GM21423 (cell line): ENCODE measurements at regions not wholly inside any gene's neighbourhood (a gene's known extent, or its start where the extent isn't known, plus 50 kb on each side); places are given as distances from the start of the nearest gene placed in this dataset.
"Not testable (repeated sequence)": the region's sequence is repeated elsewhere in the genome, so short reads cannot be mapped to it uniquely, and the experiment has no call there.

Experiments used
- ATAC-seq: cut with Tn5 transposase; IDR thresholded peaks from one replicate; pipeline ENCODE4 v1.9.1; 2021; ENCODE audit warnings: mild to moderate bottlenecking, moderate library complexity; ENCODE audit not compliant: unreplicated experiment

DNA sequence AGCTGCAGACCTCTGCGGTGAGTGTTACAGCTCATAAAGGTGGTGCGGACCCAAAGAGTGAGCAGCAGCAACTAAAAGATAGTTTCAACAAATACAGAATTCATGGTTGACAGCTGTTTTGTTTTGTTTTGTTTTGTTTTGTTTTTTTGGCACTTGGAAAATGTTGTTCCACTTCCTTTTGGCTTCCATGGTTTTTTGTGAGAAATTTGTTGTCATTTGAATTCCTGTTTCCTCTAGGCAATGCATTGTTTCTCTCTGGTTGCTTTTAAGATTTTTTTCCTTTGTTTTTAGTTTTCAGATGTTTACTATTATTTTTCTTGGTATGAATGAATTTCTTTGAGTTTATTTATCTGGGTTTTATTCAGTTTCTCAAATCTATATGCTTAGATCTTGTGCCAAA lies 229.4 kb downstream of the MID1IP1 start:
- ATAC-seq: no peak

DNA sequence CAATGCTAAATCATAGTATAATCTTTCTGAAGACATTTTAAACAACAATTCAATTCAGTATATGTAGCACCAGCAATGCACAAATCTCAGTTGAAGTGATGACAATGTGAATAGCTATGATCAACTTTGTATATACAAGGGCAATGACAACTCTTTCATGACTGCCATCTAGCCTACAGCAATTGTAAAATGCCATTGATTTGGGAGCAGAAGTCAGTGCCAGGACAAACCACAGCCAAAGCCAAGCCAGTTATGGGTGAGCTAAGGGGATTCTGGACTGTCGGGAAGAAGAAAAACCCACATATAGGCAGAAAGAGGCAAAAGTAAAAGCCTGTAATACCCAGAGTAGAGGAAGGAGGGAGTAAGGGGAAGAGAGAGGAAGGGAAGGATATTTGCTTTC lies 238.6 kb downstream of the MID1IP1 start:
- no peak for ATAC-seq

DNA sequence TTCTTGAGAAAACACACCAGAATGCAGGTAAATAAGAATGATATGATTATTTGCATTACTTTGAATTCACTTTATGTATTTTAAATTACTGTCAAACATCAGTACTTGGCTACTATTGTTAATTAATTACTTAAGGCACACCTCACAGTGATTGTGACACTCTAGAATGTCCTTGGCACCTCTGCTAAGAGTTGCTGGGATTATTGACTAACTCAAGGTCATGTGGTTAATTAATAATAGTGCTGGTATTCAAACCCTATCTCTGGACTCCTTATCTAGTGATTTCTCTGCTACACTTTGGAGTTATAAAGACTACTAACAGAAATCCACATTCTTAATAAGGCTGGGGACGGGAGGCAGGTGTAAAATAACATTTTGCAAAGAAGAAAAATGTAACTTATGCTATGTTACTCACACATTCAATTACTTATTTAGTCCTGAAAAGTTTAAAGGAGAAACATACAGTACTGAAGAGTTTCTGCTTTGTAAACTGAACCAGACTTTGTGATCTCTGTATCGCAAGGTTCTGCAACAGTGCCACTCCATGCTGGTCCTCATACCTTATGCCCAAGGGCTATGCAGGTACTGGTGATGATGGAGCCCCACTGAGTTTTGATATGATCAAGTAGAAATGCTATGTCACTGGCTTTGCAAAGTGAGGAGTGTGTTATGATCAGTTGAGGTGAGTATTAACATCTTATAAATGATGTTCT lies 242.7 kb downstream of the MID1IP1 start:
- no peak for ATAC-seq

DNA sequence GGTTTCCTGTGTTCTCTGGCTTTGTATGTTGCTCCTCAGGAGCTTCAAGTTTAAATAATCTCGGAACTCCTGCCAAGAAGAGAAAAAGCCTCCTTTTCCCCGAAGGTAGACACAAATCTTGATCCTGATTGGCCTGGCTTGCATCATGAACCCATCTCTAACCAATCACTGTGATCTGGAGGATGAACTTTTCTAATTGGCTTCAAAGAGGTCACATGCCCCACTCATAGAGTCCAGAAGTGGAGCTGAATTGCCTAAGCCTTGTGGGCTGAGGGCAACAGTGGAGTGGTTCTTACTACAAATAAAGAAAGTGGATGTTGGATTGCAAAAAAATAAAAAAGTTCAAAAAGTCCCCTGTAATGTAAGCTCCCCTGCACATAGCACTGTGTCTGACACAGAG lies 245.9 kb downstream of the MID1IP1 start:
- ATAC-seq: no peak

DNA sequence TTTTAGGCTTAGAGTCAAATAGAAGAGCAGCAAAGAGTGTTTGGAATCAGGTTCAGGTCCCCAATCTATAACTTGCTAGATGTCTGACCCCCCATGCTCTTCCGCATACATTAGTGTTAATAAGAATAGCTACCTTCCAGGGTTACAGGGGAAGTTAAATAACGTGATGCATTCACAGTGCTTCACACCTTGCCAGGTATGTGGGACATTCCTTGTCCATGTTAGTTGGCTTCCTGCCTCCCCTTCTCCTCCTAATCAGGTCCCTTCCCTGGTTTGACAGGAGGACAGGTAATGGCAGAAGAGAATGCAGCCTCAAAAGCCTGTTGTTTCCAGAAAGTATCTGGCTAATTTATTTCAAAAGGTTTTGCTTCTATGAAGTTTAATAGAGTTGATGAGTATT lies 248.7 kb downstream of the MID1IP1 start:
- no peak for ATAC-seq

DNA sequence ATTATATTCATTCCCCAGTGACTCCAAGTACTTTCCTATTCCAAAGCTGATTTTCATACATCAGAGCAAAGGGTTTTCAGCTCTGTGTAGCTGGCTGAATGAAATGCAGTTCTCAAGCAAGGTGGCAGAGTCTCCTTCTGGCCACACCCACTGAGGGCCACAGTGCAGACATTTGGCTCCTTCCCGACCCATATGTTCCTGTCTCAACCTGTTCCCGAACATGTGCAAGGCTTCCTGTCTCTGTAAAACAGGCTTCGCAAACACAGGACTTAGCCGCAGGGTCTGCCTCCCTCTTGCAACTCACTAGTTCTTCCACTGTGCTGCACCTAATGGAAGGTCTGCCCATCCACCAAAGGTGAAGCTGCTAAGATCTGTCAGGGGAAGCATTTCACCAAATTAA lies 249.2 kb downstream of the MID1IP1 start:
- no peak for ATAC-seq

DNA sequence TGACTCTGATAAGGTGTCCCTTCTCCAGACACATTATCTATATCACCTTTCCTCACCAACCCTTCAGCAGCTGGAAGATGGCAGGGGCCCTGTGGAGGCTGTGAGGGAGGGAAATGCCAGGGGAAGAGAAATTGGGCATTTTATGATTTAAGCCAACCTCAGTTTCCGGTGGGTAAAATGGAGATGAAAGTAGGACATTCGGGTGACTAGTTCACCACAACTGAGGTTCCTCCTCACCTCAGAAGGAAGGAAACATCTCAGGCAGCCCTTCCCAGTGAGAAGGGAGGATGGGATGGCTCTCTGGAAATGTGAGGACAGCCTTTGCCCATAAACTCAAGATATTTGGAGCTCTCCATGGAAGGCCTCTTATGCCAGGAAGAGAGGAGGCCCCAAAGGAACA lies 251.5 kb downstream of the MID1IP1 start:
- no peak for ATAC-seq

DNA sequence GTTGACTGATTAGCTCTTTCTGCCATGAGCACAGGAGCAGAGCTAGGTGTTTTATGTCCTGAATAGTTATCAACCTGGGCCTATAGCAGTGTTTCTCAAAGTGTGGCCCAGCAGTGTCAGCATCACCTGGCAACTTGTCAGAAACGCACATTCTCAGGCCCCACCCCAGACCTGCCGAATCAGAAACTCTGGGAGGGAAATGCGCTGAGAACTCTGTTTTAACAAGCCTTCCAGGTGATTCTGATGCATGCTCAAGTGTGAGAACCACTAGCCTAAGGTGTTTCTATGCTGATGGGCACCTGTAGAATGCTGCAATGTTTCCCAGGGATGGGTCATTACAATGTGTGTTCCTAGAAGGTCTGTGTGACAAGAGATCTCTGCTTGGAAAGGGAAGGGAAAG lies 257.5 kb downstream of the MID1IP1 start:
- ATAC-seq: no peak

DNA sequence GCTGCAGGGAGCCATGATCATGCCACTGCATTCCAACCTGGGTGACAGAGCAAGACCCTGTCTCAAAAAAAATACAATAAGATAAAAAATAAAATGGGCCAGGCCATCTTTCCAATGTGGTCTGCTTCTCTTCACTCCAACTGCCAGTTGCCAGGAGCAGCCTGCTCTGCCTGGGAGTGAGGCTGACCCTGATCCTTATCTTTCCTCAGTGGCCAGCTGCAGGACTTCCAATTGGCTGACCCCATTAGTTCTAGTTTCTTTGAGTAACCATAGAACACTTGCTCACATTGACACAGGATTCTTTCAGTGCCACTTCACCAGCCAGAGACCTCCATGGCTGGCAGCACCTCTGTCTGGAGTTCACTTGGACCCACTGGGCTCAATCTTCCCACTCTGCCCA lies 258.6 kb downstream of the MID1IP1 start:
- no peak for ATAC-seq

DNA sequence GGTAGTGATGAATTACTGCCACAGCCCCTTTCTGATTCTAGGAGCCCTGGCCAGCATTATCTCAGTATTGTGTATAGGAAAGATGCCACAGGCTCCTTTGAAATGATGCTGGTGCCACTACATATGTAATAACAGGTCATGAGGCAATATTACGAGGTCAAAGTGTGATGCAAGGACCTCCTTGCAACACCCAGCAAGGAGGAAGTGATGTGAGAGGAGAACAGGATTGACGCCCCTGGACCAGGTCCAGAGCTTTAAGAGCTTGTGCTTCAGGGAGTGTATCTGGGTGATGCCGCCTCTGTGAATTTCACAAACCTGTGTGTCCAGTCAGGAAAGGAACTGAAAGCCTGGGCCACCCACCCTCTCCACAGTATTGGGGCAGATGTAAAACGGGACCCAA lies 261.8 kb downstream of the MID1IP1 start:
- no peak for ATAC-seq

DNA sequence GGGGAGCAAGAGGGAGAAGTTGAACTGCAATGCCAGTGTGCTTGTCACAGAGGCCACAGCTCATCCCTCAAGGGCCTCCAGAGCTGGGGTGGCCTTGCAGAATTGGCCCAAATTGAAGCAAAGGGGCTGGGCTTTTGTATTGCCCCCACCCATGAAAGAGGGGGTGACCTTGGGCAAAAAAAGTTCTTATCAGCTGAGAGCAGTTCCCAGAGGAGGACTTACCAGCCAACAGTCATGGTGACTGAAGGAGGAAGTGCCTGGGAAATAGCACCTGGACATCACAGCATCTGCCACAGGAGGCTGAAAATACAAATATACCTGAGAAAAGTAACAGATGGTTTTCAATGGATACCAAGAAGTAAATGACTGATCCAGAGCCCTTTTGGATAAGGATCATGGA lies 262.4 kb downstream of the MID1IP1 start:
- ATAC-seq: no peak

DNA sequence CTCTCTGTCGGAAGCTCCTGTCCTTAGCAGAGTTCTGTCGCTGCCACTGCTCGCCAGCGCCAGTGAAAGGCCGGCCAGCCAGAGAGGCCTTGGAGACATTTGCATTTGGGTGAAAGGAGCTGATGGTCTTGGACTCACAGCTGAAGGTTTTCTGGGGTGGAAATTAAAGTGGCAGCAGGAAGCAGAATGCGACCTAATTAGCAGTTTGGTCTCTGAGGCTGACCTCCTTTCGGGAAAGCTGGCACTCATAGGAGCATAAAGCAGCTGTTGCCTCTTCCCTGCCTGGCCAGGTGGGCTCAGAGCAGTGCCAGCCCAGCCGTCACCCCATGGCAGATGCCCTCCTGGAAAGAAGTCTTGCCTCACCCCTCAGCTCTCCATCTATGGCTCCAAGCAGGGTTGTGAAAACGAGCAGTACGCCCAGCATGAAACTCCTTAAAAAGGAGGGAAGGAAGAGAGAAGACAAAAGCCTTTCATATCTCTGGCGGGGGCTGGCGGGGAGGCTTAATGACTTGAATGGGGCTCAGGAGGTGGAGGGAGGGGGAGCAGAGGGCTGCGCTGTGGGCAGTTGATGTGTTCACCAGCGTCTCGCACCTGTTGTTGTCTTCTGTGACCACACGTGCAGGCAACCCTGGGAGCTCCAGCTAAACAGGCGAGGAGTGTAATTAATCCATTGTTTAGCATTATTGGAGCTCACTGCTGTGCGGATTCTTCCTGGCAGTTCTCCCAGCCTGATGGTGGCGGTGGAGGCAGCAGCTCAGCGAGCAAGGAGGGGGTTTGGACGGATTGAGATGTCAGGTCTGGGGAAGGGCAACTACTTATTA lies 264.0 kb downstream of the MID1IP1 start:
- no peak for ATAC-seq

DNA sequence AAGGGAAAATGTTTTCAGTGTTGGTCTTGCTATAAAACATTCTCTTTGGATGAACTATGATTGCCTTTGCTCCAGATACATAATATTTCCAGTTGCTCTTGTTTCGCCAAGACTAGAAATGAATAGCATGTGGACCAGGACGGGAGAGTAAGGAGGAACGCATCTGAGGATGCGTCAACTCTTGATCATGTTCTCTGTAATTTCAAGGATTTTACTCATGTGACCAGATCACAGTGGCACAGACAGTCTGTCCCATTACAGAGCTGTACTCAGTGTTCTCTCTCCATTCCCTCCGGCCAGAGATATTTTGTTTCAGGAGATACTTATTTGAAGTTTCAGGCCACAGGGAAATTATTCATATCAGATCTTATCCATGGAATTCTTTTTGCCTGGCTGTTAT lies 266.6 kb downstream of the MID1IP1 start:
- no peak for ATAC-seq

DNA sequence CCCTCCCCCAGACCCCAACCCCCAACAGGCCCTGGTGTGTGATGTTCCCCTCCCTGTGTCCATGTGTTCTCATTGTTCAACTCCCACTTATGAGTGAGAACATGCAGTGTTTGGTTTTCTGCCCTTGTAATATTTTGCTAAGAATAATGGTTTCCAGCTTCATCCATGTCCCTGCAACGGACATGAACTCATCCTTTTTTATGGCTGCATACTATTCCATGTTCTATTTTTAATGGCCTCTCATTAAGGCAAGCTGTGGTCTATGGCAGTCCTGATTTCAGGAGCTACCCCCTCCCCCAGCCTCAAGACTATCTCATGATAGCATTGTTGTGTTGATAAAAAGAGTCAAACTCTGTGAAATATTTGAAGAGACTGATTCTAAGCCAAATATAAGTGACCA lies 267.4 kb downstream of the MID1IP1 start:
- ATAC-seq: not testable (repeated sequence)

DNA sequence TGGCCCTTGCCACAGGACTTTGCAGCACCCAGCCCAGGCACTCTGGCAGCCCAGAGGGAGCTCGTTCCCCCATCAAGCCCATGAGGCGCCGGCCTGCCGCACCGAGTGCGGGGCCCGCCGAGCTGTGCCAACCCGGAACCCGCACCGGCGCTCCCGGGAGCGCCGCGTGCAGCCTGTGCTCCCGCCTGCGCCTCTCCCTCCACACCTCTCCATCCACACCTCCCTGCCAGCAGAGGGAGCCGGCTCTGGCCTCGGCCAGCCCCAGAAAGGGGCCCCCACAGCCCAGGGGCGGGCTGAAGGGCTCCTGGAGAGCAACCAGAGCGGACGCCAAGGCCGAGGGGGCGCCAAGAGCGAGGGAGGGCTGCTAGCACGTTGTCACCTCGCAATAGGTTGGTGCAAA lies 268.8 kb downstream of the MID1IP1 start:
- no peak for ATAC-seq

DNA sequence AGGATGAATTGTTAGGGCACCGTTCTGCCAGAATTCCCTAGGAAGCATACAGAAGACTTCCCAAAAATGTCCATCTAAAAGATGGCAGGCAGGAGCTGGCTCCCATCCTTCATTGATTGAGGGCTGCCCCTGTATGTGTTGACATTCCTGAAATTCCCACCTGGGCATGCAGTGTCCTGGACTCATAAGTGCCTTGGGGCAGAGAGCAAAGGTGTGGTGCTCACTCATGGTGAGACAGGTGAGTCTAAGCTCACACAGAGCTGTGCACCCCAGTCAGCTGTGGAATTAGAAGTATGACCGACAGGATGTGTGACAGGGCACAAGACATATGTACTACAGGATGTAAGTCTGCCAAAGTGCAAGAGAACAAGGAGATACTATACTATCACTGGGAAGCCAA lies 271.9 kb downstream of the MID1IP1 start:
- ATAC-seq: no peak

DNA sequence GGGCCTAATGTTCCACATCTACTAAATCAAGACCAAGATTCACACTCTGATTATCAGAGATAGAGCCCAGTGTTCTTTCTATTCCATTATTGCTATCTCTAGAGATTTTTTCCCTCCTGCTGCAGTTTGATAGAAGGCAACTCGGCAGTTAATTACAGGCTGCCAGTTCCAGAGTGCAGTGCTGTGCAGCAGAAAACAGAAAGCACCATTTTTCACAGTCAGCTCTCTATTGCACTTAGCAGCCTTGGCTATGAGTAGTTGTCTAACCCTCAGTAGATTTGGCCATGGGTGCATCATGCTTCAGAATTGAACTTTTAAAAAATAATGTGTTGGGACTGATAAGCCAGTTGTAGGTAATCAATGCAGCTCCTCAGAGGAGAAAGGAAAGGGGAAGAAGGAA lies 295.3 kb downstream of the MID1IP1 start:
- no peak for ATAC-seq

DNA sequence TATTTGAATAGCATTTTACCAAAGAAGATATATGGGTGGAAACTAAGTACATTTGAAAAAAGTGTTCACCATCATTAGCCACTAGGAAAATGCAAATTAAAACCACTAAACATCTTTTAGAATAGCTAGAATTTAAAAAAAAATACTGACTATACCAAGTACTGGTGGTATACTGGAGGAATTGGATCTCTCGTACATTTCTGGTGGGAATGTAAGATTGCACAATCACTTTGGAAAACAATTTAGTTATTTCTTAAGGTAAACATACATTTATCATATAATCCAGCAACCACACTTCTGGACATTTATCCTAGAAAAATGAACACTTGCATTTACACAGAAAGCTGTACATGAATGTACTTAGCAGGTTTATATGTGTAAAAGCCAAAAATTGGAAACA lies 303.5 kb downstream of the MID1IP1 start:
- ATAC-seq: no peak

DNA sequence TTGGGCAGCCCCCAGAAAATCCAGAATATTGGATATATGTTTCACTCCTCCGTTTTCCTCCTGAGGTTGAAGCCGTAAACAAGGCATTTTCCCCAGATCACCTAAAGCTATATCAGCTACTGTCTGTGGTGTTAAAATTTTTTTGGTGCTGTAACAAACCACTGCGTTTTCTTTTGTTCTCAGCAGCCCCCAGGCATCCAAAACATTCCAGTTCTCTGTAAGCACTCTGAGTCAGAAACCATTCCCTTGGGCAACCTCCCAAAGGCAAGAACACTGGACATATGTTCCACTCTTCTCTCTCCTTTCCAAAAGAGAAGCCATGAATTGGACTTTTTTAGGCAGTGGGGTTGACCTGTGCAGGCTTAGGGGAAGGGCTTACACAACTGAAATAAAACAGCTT lies 310.9 kb downstream of the MID1IP1 start:
- no peak for ATAC-seq

DNA sequence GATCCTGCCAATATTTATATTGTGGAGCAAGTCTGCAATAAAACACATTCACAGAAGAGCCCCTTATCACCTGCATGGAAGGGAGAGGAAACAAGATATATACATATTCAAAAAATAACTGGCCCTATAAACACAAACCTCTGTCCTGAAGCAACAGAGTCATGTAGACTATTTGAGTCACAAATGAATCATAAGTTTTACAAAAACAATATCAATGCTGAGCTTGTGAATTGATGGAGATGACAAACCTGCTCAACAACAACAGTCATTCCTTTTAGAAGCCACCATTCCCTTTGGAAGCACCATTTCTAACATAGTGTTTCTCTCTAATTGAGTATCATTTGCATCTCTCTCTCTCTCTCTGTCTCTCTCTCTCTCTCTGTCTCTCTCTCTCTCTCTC lies 313.9 kb downstream of the MID1IP1 start:
- no peak for ATAC-seq

DNA sequence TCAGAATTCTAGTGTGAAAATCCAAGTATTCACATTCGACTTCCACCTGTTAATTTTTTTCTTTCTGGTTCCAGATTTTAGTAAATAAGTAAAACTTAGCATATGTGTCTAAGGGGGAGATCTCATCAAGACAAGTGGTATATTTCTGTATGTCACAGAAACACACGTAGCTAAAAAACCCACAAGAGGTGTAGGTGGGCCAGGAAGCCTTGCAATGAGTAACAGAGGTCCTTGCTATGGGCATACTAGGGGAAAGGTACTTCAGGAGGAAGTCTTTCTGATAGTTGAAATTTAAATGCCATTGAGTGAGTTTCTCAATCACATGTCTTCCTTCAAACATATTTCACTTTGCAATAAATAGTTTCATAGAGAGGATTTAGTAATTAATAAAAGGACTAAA lies 315.8 kb downstream of the MID1IP1 start:
- no peak for ATAC-seq

DNA sequence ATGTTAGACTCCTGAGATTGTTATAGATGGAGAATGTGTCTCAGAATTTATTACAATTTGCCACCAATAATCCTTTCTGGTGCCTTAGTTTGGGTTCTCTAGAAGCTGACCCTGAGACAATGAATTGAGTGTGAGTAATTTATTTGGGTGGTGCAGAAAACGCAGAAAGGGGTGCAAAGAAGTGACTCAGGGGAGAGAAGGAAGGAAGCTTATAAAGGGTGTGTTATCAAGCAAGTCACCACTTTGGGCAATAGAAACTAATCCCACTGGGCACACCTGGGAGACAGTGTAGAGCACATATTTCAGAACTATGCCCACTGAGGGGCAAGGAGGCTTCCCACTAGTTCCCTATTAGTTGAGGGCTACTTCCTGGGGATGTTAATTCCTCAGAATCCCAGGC lies 320.6 kb downstream of the MID1IP1 start:
- no peak for ATAC-seq

DNA sequence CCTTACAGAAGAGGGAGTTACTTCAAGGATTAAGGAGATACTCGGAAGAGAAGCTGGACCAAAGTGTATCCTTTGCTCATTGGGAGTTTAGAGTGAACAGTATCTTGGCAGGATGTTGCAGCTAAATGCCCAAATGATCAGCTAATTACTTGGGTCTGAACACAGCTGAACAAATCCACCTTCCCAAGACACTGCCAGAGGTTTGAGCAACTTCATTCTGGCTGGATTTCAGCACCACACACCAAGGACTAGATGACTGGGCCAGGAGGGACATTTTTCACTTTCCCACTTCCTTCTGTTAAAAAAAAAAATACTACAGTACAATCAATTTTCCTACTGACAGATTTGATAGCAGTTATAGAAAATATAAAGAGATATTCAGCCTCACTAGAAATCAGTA lies 324.6 kb downstream of the MID1IP1 start:
- ATAC-seq: no peak
